Small intestine (tissue), 7 donors: ENCODE measurements at regions not wholly inside any gene's neighbourhood (a gene's known extent, or its start where the extent isn't known, plus 50 kb on each side); places are given as distances from the start of the nearest gene placed in this dataset.
"Not testable (repeated sequence)": the region's sequence is repeated elsewhere in the genome, so short reads cannot be mapped to it uniquely, and the experiment has no call there.

Experiments
- DNase-seq, 2 donors: peaks; one replicate each; pipeline versions ENCODE4 v3.0.0 to v3.0.0-alpha.2; 2013
- FAIRE-seq: peaks from 2 replicates; lab custom pipeline; 2012; peaks lifted over from hg19 to GRCh38; lab: Jason Lieb, UNC
- H3K27ac ChIP-seq, 3 donors: one replicate each; pipeline ENCODE4 v1.5.1; 2013; ENCODE audit warnings: low read length in 2 of 3, mild to moderate bottlenecking in 2 of 3, control low read depth in 1 of 3, inconsistent platforms in 1 of 3, low read depth in 1 of 3, moderate library complexity in 1 of 3
- H3K27me3 ChIP-seq, 3 donors: one replicate each; pipeline ENCODE4 v1.6.1; 2013; ENCODE audit warnings: low read length in 3 of 3, inconsistent platforms in 1 of 3; ENCODE audit not compliant: control insufficient read depth in 3 of 3, insufficient read depth in 3 of 3
- H3K36me3 ChIP-seq, 3 donors: one replicate each; pipeline ENCODE4 v1.6.1; 2013; ENCODE audit warnings: low read length in 3 of 3, inconsistent platforms in 1 of 3, low read depth in 1 of 3, mild to moderate bottlenecking in 1 of 3, moderate library complexity in 1 of 3; ENCODE audit not compliant: control insufficient read depth in 3 of 3, insufficient read depth in 2 of 3
- H3K4me1 ChIP-seq, 3 donors: one replicate each; pipeline ENCODE4 v1.6.1; 2013; ENCODE audit warnings: low read length in 2 of 3, inconsistent platforms in 1 of 3, low read depth in 1 of 3, mild to moderate bottlenecking in 1 of 3, moderate library complexity in 1 of 3; ENCODE audit not compliant: control insufficient read depth in 3 of 3, insufficient read depth in 2 of 3
- H3K4me3 ChIP-seq, 3 donors: one replicate each; pipeline ENCODE4 v1.5.1; 2013; ENCODE audit warnings: low read length in 3 of 3, control low read depth in 1 of 3, inconsistent platforms in 1 of 3, low read depth in 1 of 3, mild to moderate bottlenecking in 1 of 3, moderate library complexity in 1 of 3
- H3K9me3 ChIP-seq, 2 donors: one replicate each; pipeline ENCODE4 v1.6.1; 2013; ENCODE audit warnings: low read depth in 1 of 2, low read length in 1 of 2; ENCODE audit not compliant: control insufficient read depth in 2 of 2, insufficient read depth in 1 of 2
- WGBS, 3 donors: extraction: QIAGEN DNeasy Blood & Tissue Kit; methylation state at CpG; one replicate each; pipeline ENCODE4 v1.1.7; 2013; 5-methylcytosine and 5-hydroxymethylcytosine counted together
- donor health status: healthy with polysubstance abuse.
- donor health status: control.
- donor health status: control.
- donor health status: Bipolar disorder and iron deficiency.
- donor health status: healthy.

DNA sequence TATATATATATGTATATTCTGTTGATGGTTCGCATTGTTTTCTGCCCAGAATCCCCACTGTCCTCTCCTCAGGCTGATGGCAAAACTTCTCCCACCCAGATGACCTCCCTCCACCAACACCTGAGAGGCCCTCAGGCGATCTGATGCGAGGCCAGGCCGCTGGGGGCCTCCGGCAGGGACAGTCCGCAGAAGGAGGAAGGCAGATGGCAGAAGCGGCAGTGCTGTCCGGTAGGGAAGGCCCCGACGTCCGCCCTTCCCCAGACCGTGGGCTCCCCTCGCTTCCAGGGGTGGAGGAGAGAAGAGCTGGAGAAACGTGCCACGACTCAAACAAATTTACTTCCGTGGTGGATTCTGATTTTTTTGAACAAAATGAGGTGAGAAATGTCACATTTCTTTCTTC lies 178.3 kb upstream of the RGS6 start:
- 93 to 95% (median 93%) methylated on average over 16 of the region's 16 CpGs for WGBS, 3 donors
- Histone ChIP-seq H3K27me3 (peaks cover 0 to 2% (median 0%) of the 10 kb centered on the region in 3 donors), H3K36me3 (no peaks in the 10 kb centered on the region), H3K27ac (no peak overlapping the region), H3K4me1 (peaks cover 0 to 17% (median 0%) of the 10 kb centered on the region in 3 donors), H3K4me3 (no peak overlapping the region), H3K9me3 (peaks cover 0 to 5% of the 10 kb centered on the region in 2 donors)
- FAIRE-seq (no peak), DNase-seq (no peak)

DNA sequence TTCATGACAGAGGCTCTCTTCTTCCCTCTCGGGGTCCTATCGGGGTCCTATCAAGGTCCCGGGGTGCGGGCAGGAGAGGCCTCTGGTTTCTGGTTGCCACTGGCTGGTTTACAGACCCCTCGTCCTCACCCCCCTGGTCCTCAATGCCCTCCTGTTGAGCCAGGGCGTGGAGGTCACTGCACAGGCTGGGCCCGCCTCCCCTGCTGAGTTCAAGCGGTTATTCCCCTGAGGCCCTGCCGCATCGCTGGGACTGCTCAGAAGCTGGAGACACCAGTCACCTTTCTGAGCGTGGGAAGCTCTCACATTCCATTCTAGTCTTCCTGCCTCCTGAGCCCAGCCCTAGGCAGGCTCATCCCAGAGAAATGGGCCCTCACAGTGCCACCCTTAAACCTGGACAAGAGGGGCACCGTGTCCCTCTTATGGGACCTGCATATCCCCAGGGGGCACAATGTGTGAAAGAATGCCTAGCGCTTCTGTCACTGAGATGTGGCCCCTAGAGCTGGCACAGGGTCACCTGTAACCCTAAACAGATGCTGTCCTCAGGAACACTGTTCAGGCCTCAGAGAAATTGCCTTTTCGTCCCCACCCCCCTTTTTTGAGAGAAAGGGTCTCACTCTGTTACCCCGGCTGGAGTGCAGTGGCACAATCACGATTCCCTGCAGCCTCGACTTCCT lies 177.7 kb upstream of the RGS6 start:
- DNase-seq (no peak), FAIRE-seq (no peak)
- Histone ChIP-seq H3K4me3 (no peak overlapping the region), H3K36me3 (no peaks in the 10 kb centered on the region), H3K4me1 (peaks cover 0 to 17% (median 0%) of the 10 kb centered on the region in 3 donors), H3K27me3 (peaks cover 0 to 2% (median 0%) of the 10 kb centered on the region in 3 donors), H3K9me3 (no peaks in the 10 kb centered on the region), H3K27ac (no peak overlapping the region)
- WGBS, 3 donors: 92 to 95% (median 94%) methylated on average over 17 of the region's 17 CpGs

DNA sequence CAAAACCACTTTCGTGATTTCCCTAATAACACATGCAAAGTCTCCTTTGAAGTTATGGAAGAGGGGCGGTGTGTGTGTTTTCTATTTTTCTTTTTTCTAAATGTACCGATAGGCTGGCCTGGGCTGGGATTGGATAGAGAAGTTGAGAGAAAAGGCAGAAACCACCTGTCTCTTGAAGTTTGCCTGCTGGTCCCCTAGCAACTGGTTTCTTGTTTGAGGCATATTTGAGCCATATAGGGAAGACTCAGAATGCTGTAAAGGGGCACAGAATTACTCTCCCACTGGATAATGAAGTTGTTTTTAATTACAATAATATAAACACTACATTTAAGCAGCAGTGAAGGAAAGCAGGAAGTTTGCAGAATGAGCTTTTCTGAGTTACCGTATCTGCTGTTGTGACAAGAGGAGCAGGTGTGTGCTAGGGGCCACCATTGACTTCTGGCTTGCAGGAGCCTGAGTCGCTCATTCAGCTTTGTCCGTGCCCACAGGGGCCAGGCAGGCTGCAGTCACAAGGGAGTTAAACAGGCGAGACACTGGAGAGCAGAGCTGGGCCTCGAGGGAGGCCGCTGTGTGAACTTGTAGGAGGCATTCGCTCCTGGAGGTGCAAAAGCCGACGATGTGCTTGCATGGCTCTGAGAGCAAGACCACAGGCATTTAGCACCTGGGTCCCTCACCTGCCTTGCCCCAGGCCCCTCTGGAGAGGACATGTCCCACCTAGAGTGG lies 173.8 kb upstream of the RGS6 start:
- peaks cover 0 to under 1% (median 0%) of the 10 kb centered on the region in 3 donors for H3K4me1 ChIP-seq
- no peak overlapping the region for H3K27ac ChIP-seq
- H3K27me3 ChIP-seq: no peaks in the 10 kb centered on the region
- DNase-seq: no peak
- H3K36me3 ChIP-seq: no peaks in the 10 kb centered on the region
- no peak overlapping the region for H3K4me3 ChIP-seq
- peaks cover 0 to 6% of the 10 kb centered on the region in 2 donors for H3K9me3 ChIP-seq
- 73 to 87% (median 80%) methylated on average over 12 of the region's 12 CpGs for WGBS, 3 donors
- FAIRE-seq: no peak

DNA sequence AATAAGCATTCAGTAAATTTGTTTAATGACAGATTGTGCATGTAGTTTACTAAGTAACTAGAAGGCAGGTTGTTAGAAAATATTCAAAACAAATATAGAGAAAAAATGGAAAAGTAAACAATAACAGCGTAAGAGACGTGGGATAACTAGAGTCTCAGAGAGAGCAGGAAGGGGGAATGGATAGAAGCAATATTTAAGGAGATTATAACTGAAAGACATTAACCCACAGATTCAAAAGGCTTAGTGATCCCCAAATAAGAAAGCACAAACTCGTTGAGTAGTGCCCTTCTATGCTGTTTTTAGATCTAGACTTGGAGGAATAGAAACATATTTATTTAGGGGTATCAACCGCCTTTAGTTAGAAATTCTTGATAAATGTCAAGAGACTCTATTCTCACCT lies 169.7 kb upstream of the RGS6 start:
- Histone ChIP-seq H3K36me3 (no peaks in the 10 kb centered on the region), H3K4me3 (no peak overlapping the region), H3K4me1 (no peaks in the 10 kb centered on the region), H3K9me3 (peaks cover 0 to 6% of the 10 kb centered on the region in 2 donors), H3K27ac (no peak overlapping the region), H3K27me3 (no peaks in the 10 kb centered on the region)
- no peak for DNase-seq
- WGBS, 3 donors: 78 to 90% (median 81%) methylated on average over 4 of the region's 4 CpGs
- FAIRE-seq: no peak

DNA sequence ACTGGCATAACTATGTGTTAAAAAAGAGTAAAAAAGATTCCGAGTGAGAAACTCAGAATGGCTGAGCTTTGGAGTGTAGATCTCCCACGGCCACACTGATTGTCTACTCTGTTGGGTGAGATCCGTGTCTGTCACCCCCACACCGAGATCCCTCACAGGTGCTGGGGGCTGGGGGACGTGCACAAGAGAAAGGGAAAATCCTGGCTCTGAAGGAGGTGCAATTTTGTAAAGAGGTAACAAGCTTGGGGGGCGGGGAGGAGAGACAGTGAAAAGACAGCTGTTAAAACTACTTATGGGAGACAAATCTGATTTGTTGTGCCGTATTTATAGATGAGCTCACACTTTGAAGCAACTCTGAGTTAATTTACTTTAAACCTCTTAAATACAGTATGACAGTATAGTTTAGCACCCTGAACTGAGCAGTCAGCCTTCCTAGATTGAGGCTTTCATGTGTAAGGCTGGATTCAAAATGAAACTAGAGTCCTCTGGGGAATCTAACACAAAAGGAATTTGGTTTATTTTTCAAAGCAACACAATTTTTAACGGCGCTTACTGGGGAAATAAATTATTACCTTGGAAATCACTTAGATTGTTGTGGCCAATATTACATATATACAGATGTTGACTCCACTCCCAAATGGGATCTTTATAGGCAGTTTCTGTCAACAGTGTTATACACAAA lies 167.4 kb upstream of the RGS6 start:
- H3K27ac ChIP-seq: no peak overlapping the region

DNA sequence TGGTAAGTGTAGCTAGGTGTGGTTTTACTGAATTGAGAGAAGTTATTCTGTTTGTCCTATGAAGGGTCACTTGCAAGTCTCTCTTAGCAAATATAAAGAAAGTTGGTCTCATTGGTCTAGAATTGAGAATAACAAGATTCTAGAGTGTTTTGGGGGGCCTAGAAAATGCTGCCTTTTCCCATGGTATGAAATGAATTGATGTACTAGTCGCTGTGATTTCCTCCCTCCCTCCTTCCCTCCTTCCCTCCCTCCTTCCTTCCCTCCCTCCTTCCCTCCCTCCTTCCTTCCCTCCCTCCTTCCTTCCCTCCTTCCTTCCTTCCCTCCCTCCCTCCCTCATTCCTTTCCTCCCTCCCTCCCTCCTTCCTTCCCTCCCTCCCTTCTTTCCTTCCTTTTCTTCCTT lies 166.7 kb upstream of the RGS6 start:
- no peak for FAIRE-seq
- no peak overlapping the region for H3K4me3 ChIP-seq
- DNase-seq: no peak
- H3K27ac ChIP-seq: no peak overlapping the region
- WGBS, 3 donors: 69 to 82% (median 80%) methylated on average over 1 of the region's 1 CpG
- peaks cover 0 to 6% of the 10 kb centered on the region in 2 donors for H3K9me3 ChIP-seq
- H3K36me3 ChIP-seq: no peaks in the 10 kb centered on the region
- no peaks in the 10 kb centered on the region for H3K27me3 ChIP-seq
- H3K4me1 ChIP-seq: no peaks in the 10 kb centered on the region

More for the DNA sequence above, 167.4 kb upstream of the RGS6 start:
- Histone ChIP-seq H3K36me3 (no peaks in the 10 kb centered on the region), H3K27me3 (no peaks in the 10 kb centered on the region), H3K4me3 (no peak overlapping the region), H3K9me3 (peaks cover 0 to 6% of the 10 kb centered on the region in 2 donors), H3K4me1 (no peaks in the 10 kb centered on the region)
- 37 to 45% (median 44%) methylated on average over 9 of the region's 9 CpGs for WGBS, 3 donors
- DNase-seq (no peak), FAIRE-seq (no peak)

DNA sequence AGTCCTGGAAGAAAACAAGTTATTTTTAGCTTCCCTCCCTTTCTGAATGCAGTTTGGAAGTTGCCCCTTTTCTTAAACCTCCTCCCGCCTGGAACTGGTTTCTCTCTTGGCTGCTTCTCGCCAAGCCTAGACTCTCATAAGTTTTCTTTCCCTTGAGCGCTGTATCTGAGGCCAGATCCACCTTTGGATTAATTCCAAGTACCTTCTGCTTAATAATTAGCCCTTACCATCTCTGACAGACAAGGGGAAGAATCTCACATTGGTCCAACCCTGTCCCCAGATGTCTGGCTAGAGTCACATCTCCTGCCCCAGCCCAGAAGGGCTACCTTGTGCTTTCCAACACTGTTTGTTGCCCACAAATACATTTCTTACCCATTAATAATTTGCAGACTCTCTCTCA lies 161.8 kb upstream of the RGS6 start:
- DNase-seq: no peak
- Histone ChIP-seq H3K27ac (no peak overlapping the region), H3K36me3 (no peaks in the 10 kb centered on the region), H3K27me3 (no peaks in the 10 kb centered on the region), H3K9me3 (peaks cover 0 to 16% of the 10 kb centered on the region in 2 donors), H3K4me3 (no peak overlapping the region), H3K4me1 (no peaks in the 10 kb centered on the region)
- no peak for FAIRE-seq
- 70 to 79% (median 76%) methylated on average over 3 of the region's 3 CpGs for whole genome bisulfite sequencing, 3 donors

DNA sequence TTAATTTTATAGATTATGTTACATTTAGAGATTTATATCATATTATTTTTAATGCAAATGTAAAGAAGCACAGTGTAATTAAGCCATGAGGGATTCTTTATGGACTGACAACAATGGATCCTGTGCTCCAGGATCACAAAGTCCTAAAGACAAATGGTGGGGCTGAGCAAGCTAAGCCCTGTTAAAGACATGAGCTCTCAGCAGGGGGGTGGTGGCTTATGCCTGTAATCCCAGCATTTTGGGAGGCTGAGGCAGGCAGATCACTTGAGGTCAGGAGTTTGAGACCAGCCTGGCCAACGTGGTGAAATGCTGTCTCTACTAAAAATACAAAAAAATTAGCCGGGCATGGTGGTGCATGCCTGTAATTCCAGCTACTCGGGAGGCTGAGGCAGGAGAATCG lies 160.8 kb upstream of the RGS6 start:
- H3K27ac ChIP-seq, FAIRE-seq, H3K4me1 ChIP-seq, H3K4me3 ChIP-seq, H3K27me3 ChIP-seq, H3K36me3 ChIP-seq, DNase-seq: not testable (repeated sequence)
- 87 to 92% (median 90%) methylated on average over 4 of the region's 4 CpGs for WGBS, 3 donors
- H3K9me3 ChIP-seq: peaks cover 0 to 16% of the 10 kb centered on the region in 2 donors
